ENCODE measurements at regions not wholly inside any gene's neighbourhood (a gene's known extent, or its start where the extent isn't known, plus 50 kb on each side); places are given as distances from the start of the nearest gene placed in this dataset.

GRCh38 chr20:7459083-7459482, 481.2 kb downstream of the HAO1 start:
- H3K27ac ChIP-seq: no peak overlapping the region
- H3K27me3 ChIP-seq: no peaks in the 10 kb centered on the region
- no peak overlapping the region for H3K4me3 ChIP-seq
- no peak for TF ChIP-seq POLR2A (IDR thresholded peaks at IDR 0.05)
- TF ChIP-seq CTCF (IDR thresholded peaks at IDR 0.05): no peak
- H3K9me3 ChIP-seq: no peaks in the 10 kb centered on the region
- H3K36me3 ChIP-seq: no peaks in the 10 kb centered on the region
- no peaks in the 10 kb centered on the region for H3K4me1 ChIP-seq
- no peak for DNase-seq
- intact Hi-C loops (cut with DNase I; ENCODE audit: low total_unique reads): no loop called here

DNA sequence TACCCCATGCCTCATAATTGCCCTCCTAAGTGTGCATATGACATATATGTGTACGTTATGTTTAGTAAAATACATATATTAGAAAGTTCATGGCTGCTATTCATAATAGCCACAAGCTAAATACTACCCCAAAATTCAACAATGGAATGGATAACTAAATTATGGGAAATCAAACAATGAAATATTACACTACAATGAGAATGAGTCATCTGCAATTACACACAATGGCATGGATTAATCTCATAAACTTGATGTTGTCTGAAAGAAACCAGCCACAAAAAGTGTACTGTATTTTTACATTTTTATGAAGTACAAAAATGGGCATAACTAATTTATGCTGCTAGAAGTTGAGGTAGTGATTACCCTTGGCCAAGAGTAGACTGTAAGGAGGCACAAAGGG, 477.0 kb downstream of the HAO1 start:
- Histone ChIP-seq H3K4me1 (no peaks in the 10 kb centered on the region), H3K27ac (no peak overlapping the region), H3K27me3 (no peaks in the 10 kb centered on the region), H3K9me3 (no peaks in the 10 kb centered on the region), H3K36me3 (no peaks in the 10 kb centered on the region), H3K4me3 (no peak overlapping the region)
- no peak for DNase-seq
- intact Hi-C loops (cut with DNase I; ENCODE audit: low total_unique reads): no loop called here
- no peak for TF ChIP-seq POLR2A (IDR thresholded peaks at IDR 0.05)
- no peak for TF ChIP-seq CTCF (IDR thresholded peaks at IDR 0.05)

- H3K9me3 ChIP-seq: no peaks in the 10 kb centered on the region
- TF ChIP-seq CTCF (IDR thresholded peaks at IDR 0.05): no peak
- no peak for TF ChIP-seq POLR2A (IDR thresholded peaks at IDR 0.05)
- H3K4me1 ChIP-seq: no peaks in the 10 kb centered on the region
- no peak overlapping the region for H3K27ac ChIP-seq
- H3K36me3 ChIP-seq: no peaks in the 10 kb centered on the region
- intact Hi-C loops (cut with DNase I; ENCODE audit: low total_unique reads): no loop called here
- no peak overlapping the region for H3K4me3 ChIP-seq
- no peaks in the 10 kb centered on the region for H3K27me3 ChIP-seq
- DNase-seq: no peak
These were observed 469.3 kb downstream of the HAO1 start for GRCh38 chr20:7470912-7471311.

GRCh38 chr20:7490288-7490687, 450.0 kb downstream of the HAO1 start:
- intact Hi-C loops (cut with DNase I; ENCODE audit: low total_unique reads): no loop called here
- TF ChIP-seq POLR2A (IDR thresholded peaks at IDR 0.05) (no peak), CTCF (IDR thresholded peaks at IDR 0.05) (no peak)
- DNase-seq: no peak
- Histone ChIP-seq H3K9me3 (no peaks in the 10 kb centered on the region), H3K27me3 (no peaks in the 10 kb centered on the region), H3K4me3 (no peak overlapping the region), H3K36me3 (no peaks in the 10 kb centered on the region), H3K4me1 (no peaks in the 10 kb centered on the region), H3K27ac (no peak overlapping the region)

DNA sequence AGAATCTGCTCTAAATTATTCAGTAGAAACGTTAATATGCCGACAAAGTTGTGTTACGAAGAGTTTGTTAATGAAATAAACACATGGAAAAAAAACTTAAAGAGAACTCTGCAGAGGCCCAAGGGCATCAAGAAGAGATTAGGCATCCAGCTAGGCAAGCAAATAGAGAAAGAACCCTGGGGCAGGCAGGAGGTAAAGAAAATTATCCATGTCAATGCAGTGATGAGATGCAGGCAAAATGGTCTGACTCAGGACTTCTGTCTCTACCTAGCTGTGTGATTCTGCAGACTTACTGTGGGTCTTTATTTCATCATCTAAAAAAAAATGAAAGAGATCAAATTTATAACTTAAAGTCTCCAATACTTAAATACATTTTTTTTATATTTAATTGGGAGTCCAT, 448.0 kb downstream of the HAO1 start:
- Histone ChIP-seq H3K9me3 (no peaks in the 10 kb centered on the region), H3K27me3 (no peaks in the 10 kb centered on the region), H3K4me1 (no peaks in the 10 kb centered on the region), H3K27ac (no peak overlapping the region), H3K36me3 (no peaks in the 10 kb centered on the region), H3K4me3 (no peak overlapping the region)
- TF ChIP-seq POLR2A (IDR thresholded peaks at IDR 0.05) (no peak), CTCF (IDR thresholded peaks at IDR 0.05) (no peak)
- DNase-seq: no peak
- intact Hi-C loops (cut with DNase I; ENCODE audit: low total_unique reads): no loop called here

All from uterus (tissue), 3 donors.